ENCODE measurements at regions not wholly inside any gene's neighbourhood (a gene's known extent, or its start where the extent isn't known, plus 50 kb on each side); places are given as distances from the start of the nearest gene placed in this dataset.

GRCh38 chr13:59345311-59345710 is 818.4 kb downstream of the DIAPH3 start:
- TF ChIP-seq, protein P1, sequence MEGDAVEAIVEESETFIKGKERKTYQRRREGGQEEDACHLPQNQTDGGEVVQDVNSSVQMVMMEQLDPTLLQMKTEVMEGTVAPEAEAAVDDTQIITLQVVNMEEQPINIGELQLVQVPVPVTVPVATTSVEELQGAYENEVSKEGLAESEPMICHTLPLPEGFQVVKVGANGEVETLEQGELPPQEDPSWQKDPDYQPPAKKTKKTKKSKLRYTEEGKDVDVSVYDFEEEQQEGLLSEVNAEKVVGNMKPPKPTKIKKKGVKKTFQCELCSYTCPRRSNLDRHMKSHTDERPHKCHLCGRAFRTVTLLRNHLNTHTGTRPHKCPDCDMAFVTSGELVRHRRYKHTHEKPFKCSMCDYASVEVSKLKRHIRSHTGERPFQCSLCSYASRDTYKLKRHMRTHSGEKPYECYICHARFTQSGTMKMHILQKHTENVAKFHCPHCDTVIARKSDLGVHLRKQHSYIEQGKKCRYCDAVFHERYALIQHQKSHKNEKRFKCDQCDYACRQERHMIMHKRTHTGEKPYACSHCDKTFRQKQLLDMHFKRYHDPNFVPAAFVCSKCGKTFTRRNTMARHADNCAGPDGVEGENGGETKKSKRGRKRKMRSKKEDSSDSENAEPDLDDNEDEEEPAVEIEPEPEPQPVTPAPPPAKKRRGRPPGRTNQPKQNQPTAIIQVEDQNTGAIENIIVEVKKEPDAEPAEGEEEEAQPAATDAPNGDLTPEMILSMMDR (IDR thresholded peaks at IDR 0.05; ENCODE audit: low read depth, low read length, poor library complexity, severe bottlenecking): no peak
- TF ChIP-seq EZH2phosphoT487 (IDR thresholded peaks at IDR 0.05; ENCODE audit: borderline replicate concordance, low read length): no peak

Data from DOHH2 (cell line).